Activated CD4-positive, alpha-beta T cell treated with anti-CD3 and anti-CD28 coated beads for 48 hours (primary cell): ENCODE measurements at regions not wholly inside any gene's neighbourhood (a gene's known extent, or its start where the extent isn't known, plus 50 kb on each side); places are given as distances from the start of the nearest gene placed in this dataset.
A peak's percentile ranks its signal among the peaks of the same experiment; 100 is the strongest.
"Not testable (repeated sequence)": the region's sequence is repeated elsewhere in the genome, so short reads cannot be mapped to it uniquely, and the experiment has no call there.

Source experiments
- DNase-seq: peaks from one replicate; pipeline ENCODE4 v3.0.0-alpha.2; 2020

DNA sequence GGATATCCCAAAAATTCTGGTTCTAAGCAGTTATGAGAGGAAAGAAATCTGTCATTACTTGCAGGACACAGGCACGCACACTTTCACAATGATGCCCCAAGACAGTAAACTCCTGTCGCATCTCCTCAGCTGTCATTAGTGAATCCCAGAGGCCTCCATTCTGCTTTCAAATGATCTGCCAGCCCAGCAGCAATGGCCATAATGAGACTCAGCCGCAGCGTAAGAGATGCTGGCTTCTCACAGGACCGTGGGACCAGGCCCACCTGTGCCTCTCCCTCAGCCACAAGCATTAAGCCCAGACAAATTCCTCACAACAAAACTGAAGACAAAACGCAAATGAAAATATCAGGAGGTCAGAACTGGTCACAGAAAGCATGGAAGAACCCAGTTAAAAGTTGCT lies 98.0 kb upstream of the VLDLR start:
- DNase-seq, result no peak

DNA sequence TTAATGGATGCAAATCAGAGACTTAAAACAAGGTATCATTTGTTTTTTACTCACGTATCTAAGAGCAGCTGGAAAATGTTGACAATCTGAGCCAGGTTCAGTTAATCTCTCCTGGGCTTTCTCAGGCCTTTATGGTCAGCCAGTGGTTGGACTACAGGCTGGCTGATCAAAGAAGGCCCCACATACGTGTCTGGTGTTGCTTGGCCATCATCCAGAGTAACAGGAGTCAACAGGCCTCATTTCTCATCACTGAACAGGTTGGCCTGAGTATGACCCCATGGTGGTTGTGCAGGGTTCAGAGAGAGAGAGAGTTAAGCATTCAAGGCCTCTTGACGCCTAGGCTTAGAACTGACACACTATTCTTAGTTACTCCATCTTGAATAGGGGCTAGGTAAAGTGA lies 97.0 kb upstream of the VLDLR start:
- DNase-seq, result no peak

DNA sequence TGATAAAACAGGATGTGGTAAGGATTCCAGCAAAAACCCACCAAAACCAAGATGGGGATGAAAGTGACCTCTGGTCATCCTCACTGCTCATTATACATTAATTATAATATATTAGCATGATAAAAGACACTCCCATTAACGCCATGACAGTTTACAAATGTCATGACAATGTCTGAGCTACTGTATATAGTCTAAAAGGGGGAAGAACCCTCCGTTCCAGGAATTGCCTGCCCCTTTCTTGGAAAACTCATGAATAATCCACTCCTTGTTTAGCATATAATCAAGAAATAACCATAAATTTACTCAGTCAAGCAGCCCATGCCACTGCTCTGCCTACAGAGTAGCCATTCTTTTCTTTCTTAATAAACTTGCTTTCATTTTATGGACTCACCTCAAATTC lies 96.4 kb upstream of the VLDLR start:
- DNase-seq, result no peak

DNA sequence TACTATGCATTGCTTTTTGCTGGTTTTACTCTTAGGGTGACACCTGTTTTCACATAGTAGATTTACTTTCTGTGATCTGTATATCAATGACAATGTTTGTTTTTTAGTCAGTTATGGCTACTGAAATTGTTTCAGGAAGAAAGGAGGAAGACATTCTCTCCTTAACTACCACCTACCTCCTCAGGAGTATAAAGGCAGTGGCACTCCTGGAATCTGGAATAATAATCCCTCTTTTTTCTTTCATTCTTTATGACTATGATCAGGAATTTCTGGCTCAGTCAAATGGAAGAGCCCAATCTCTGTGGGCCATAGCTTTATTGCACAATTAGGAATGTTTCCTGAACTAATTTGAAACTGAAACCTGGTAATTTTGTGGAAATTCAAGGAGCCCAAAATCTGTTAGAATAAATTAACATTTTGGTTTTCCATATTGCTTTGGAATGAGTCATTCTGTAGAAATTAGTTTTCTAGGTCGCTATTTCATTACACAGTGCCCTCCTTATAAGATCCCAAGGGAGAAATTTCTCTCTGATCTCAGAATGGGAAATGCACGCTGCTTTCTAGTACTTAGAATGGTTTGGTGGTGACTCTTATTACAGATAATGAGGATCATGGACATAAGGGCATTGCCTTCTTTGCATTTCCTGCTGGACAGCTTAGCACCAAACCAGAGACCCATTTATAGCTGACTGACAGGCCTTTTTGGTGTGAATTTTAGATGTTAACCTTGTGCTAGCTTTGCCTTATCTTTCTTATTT lies 95.3 kb upstream of the VLDLR start:
- DNase-seq, result no peak

GRCh38 chr9:2531481-2531880 lies 90.1 kb upstream of the VLDLR start:
- DNase-seq, result no peak

DNA sequence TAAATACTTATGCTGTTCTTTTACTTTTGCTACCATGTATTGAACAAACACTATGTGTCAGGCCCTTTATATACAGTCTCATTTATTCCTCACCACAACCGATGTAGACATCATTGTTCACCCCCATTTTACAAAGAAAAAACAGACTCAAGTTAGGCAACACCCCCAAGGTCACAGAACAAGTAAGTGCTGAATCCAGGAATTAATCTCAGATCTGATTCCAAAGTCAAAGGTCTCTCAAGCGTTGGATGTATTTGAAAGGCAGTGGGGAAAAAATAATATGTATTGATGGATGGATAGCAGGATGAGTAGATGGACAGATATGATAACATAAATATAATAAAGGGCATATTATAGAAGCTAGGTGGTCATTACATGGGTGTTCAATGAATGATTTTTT lies 85.1 kb upstream of the VLDLR start:
- no peak for DNase-seq

DNA sequence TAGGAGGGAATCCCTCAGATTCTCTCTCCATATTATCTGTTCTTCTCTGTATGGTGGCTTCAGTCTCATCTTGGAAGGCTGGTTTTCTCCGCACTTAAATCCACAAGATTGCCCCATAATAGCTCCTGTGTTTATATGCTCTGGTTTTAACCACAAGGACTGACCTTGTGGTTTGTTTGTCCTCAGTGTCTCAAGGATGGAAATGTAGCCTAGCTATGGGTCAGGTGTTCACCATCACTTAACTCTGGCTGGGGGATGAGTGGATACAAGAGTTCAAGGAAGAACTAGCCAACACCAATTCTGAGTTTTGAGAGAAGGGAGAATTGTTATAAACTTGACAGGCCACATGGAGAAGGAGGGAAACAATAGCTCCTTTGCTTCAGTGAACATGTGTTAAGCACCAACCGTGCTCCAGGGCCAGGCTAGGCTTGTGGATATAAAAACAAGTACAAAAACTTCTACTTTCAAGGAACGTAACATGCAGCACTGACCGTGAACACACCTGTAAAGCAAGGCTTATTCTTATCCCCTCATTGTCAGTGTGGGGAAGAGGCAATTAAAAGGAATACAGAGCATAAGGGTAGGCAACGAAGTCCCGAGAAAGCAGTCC lies 75.6 kb upstream of the VLDLR start:
- no peak for DNase-seq

DNA sequence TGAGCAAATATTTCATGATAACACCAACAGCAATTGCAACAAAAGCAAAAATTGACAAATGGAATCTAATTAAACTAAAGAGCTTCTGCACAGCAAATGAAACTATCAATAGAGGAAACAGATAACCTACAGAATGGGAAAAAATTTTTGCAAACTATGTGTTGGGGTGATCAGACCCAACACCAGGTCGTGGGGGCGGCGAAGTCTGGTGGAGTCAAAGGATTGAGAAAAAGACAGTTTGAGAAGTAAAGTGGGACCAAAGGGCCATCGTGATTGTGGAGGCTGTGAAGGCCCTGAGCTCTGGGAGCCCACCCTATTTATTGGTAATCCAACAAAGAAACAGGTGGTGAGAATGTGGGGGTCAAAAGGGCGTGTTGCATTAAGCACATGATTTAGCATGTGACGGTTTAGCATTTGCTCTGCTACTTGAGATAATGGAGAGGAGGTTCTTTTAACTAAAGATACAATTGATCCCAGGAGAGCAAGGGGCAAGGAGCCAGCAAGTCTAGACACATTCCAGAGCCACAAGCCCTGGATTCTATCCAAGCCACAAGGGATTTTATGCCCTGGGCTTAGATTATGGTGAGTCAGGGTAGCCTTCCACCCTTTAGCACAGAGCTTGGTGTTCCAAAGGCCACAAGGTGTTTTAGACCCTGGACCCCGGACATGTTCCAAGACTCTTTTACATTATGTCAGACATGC lies 65.5 kb upstream of the VLDLR start:
- DNase-seq, result not testable (repeated sequence)

- no peak for DNase-seq
These were observed 63.9 kb upstream of the VLDLR start for GRCh38 chr9:2557693-2558092.

DNA sequence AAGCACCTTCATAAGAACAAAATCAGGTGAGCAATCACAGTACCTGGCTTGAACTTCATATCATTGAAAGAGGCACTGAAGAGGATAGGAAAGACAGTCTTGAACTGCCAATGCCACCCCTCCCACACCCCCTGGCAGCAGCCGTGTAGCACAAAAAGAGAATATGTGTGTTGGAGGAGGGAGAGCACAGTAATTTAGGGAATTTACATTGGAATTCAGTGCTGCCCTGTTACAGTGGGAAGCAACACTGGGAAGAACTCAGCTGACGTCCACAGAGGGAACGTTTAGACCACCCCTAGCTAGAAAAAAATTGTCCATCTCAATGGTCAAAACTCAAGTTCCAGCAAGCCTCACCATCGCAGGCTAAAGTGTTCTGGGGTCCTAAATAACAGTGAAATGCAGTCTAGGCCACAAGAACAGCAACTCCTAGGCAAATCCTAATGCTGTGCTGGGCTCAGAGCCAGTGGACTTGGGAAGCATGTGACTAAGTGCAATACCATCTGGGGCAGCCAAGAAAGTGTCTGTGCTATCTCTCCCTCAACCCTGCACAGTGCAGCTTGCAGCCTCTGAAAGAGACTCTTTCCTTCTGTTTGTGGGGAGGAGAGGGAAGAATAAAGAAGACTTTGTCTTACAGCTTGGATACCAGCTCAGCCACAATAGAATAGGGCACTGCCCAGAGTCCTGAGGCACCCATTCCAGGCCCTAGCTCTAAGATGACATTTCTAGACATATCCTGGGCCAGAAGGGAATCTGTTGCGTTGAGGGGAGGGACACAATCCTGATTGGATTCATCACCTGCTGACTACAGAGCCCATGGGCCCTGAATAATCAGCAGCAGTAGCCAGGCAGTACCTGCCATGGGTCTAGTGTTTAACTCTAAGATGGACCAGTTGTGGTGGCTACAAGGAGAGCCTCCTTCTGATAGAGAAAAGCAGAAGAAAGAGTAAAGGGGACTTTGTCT lies 62.1 kb upstream of the VLDLR start:
- DNase-seq, result no peak

GRCh38 chr9:2560180-2560579 lies 61.4 kb upstream of the VLDLR start:
- DNase-seq, result no peak

GRCh38 chr9:2565676-2566340 lies 55.8 kb upstream of the VLDLR start:
- DNase-seq, result no peak

DNA sequence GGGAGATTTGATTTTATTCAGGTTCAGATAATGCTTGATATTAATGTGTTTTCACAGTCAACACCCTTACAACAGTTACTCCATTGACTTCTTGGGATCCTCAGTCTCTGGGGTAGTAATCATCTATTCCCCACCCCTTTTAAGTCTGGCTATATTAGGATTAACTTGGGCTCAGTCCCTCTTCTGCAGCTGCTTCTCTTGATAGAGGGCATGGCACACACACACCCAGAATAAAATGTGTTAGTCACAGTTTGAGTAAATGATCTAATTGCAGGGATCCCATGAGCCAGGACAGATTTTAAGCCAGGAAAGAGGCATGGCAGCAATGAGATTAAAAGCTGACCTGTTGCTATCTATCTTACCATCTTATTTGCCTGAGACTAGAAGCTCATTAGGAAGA lies 53.7 kb upstream of the VLDLR start:
- DNase-seq, result no peak

DNA sequence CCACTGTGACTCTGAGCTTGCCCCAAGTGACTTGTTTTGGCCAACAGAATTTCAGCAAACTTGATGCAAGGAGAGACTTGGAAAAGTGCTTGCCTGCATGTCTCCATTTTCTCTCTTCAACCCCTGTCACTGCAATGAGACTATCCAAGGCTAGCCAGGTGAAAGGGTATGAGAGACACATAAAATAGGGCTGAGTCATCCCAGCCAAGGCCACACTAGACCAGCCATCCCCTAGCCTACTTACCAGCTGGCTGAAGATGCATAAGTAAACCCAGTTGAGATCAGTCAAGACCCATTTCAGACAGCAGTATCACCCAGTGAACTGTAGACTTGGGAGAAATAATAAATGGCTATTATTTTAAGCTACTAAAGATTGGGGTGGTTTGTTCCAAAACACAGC lies 52.9 kb upstream of the VLDLR start:
- DNase-seq, result no peak

DNA sequence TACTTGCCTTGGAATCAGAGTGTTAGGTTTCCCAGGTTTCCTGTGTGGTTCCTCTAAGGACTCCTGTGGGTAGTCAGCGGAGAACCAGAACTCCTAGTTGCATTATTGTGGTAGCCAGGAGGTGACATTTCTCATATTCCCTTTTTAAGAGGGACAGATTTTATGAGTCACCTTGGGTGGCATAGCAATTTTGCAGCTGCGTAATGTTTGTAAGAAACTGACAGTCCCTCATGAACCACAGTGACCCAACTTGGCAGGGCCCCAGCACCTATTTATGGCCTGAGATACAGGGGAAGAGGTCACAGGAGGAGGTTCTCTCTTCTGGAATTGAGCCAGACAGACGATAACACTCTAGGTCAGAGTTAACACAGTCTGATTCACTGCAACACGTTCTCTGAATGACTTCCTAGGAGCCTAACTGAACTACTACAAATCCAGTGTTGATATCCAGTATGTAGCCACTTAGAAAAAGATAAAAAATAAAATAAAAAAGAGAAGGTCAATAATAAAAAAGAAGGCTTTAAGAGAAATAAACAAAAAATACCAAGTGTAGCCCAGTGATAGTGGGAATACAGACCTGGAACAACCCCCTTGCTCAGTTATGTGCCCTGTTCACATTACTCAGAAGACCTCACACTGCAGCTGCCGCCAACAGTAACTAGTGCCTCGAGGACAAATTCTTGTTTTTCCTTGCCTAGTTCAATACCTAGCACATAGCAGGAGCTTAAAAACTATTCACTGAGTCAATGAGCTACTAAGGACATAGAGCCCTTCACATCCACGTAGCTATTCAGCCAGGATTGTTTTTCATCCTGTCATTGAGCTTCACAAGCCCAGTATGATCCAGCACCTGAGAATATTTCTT lies 50.7 kb upstream of the VLDLR start:
- DNase-seq, result peak; percentile 58
